Smooth muscle cell (in vitro differentiated cells): ENCODE measurements at regions not wholly inside any gene's neighbourhood (a gene's known extent, or its start where the extent isn't known, plus 50 kb on each side); places are given as distances from the start of the nearest gene placed in this dataset.

Source experiments
- DNase-seq: peaks from one replicate; lab custom pipeline; 2025; ENCODE audit not compliant: unreplicated experiment; lab: John Stamatoyannopoulos, UW
- H2AFZ ChIP-seq: fragments of 200-600 bp; sonication (generic); 2 replicates; pipeline ENCODE4 v1.6.0; 2016; ENCODE audit warnings: antibody characterized with exemption, low read depth, mild to moderate bottlenecking
- H3F3A ChIP-seq: fragments of 200-600 bp; sonication (generic); 2 replicates; pipeline ENCODE4 v1.6.0; 2017; ENCODE audit warnings: antibody characterized with exemption, low read depth
- H3K27ac ChIP-seq: fragments of 200-600 bp; sonication (generic); 2 replicates; pipeline ENCODE4 v1.5.1; 2016; ENCODE audit warnings: low read depth, mild to moderate bottlenecking
- H3K27me3 ChIP-seq: fragments of 200-600 bp; sonication (generic); 2 replicates; pipeline ENCODE4 v1.6.1; 2016; ENCODE audit warnings: low read depth, mild to moderate bottlenecking
- H3K36me3 ChIP-seq: fragments of 200-600 bp; sonication (generic); 2 replicates; pipeline ENCODE4 v1.5.1; 2016; ENCODE audit warnings: low read depth
- H3K4me1 ChIP-seq: fragments of 200-600 bp; sonication (generic); 2 replicates; pipeline ENCODE4 v1.5.1; 2016; ENCODE audit warnings: low read depth
- H3K4me2 ChIP-seq: fragments of 200-600 bp; sonication (generic); 2 replicates; pipeline ENCODE4 v1.6.0; 2016; ENCODE audit warnings: mild to moderate bottlenecking
- H3K4me3 ChIP-seq: fragments of 200-600 bp; sonication (generic); 2 replicates; pipeline ENCODE4 v1.5.1; 2016; ENCODE audit warnings: mild to moderate bottlenecking
- H3K79me2 ChIP-seq: fragments of 200-600 bp; sonication (generic); 2 replicates; pipeline ENCODE4 v1.6.0; 2016; ENCODE audit warnings: low read depth, mild to moderate bottlenecking
- H3K9ac ChIP-seq: fragments of 200-600 bp; sonication (generic); 2 replicates; pipeline ENCODE4 v1.6.0; 2016; ENCODE audit warnings: low read depth
- H3K9me3 ChIP-seq: fragments of 200-600 bp; sonication (generic); replicated peaks from 2 replicates; pipeline ENCODE4 v1.5.1; 2016; ENCODE audit warnings: low read depth
- H4K20me1 ChIP-seq: fragments of 200-600 bp; sonication (generic); 2 replicates; pipeline ENCODE4 v1.6.0; 2016; ENCODE audit warnings: low read depth
- WGBS: methylation state at CpG from one replicate; pipeline ENCODE4 v1.1.7; 2016; ENCODE audit warnings: low lambda C conversion rate; 5-methylcytosine and 5-hydroxymethylcytosine counted together
- TF ChIP-seq, protein P1 (sequence below): fragments of 200-600 bp; sonication (generic); IDR thresholded peaks from 2 replicates; pipeline ENCODE4 v1.5.1; 2017; ENCODE audit warnings: borderline replicate concordance, mild to moderate bottlenecking, antibody characterized with exemption; ENCODE audit not compliant: insufficient read depth, poor library complexity, severe bottlenecking

DNA sequence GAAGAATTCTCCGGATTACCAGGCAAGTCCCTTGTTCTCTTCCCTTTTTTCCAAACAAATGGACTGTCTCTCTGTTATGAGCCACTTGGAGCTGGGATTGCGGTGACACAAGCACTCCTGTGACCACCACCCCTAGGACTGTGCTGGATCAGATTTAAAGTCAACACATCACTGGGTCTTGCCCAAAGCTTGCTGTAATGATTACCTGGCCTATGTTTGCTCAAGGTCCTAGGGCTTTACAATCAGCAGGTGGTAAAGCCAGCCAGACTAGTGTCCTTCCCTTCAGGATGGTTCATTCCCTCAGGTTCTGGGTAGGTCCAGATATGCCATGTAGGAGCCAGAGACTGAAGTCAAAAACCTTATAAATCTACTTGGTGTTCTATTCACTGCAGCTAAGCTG, 144.7 kb downstream of the COX18 start:
- Histone ChIP-seq H3K36me3 (no peaks in the 10 kb centered on the region), H2AFZ (no peak overlapping the region), H3K9ac (no peak overlapping the region), H3F3A (no peaks in the 10 kb centered on the region), H3K27me3 (no peaks in the 10 kb centered on the region), H3K4me2 (no peak overlapping the region), H3K4me1 (no peaks in the 10 kb centered on the region), H3K79me2 (no peaks in the 10 kb centered on the region), H3K27ac (no peak overlapping the region), H4K20me1 (no peaks in the 10 kb centered on the region), H3K4me3 (no peak overlapping the region), H3K9me3 (no peaks in the 10 kb centered on the region)
- 97% methylated on average over 2 of the region's 2 CpGs for WGBS
- DNase-seq = no peak
- TF ChIP-seq, protein P1, sequence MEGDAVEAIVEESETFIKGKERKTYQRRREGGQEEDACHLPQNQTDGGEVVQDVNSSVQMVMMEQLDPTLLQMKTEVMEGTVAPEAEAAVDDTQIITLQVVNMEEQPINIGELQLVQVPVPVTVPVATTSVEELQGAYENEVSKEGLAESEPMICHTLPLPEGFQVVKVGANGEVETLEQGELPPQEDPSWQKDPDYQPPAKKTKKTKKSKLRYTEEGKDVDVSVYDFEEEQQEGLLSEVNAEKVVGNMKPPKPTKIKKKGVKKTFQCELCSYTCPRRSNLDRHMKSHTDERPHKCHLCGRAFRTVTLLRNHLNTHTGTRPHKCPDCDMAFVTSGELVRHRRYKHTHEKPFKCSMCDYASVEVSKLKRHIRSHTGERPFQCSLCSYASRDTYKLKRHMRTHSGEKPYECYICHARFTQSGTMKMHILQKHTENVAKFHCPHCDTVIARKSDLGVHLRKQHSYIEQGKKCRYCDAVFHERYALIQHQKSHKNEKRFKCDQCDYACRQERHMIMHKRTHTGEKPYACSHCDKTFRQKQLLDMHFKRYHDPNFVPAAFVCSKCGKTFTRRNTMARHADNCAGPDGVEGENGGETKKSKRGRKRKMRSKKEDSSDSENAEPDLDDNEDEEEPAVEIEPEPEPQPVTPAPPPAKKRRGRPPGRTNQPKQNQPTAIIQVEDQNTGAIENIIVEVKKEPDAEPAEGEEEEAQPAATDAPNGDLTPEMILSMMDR = no peak

DNA sequence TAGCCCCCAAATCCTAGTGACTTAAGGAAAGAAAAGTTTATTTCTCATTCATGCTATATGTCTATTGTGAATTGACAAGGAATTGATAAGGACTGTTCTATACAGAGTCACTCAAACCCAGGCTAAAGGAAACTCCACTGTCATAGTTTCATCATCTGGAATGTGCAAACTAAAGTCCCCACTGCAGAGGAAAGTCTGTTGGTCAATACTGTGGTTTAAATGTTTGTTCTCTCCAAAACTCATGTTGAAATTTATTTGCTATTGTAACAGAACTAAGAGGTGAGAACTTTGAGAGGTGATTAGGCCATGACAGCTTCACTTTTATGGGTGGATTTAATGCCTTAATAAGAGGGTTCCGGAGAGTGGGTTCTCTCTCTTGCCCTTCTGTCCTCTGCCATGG, 149.6 kb downstream of the COX18 start:
- WGBS = 84% methylated on average over 1 of the region's 1 CpG
- Histone ChIP-seq H2AFZ (no peak overlapping the region), H3K9ac (no peak overlapping the region), H3K4me1 (no peaks in the 10 kb centered on the region), H3K27ac (no peak overlapping the region), H3K36me3 (no peaks in the 10 kb centered on the region), H3K4me3 (no peak overlapping the region), H3K9me3 (no peaks in the 10 kb centered on the region), H3K4me2 (no peak overlapping the region), H4K20me1 (no peaks in the 10 kb centered on the region), H3K27me3 (no peaks in the 10 kb centered on the region), H3F3A (no peaks in the 10 kb centered on the region), H3K79me2 (no peaks in the 10 kb centered on the region)
- TF ChIP-seq, protein P1 = no peak
- no peak for DNase-seq

DNA sequence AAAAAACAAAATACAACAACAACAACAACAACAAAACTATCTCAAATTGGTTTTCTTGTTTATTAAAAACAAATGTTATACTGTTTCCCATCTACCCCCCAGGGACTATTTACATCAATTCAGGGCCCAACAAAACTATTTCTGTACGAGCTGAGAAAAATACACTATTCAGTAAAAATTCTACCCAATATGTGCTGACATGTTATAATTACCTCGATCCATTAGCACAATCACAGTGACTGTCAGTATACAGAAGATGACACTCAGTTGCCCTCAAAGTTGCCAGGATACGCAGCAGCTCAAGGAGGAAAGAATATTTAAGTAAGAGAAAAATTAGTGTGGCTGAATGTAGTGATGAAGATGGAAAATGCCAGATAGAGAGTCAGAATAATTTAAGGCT, 150.1 kb downstream of the COX18 start:
- Histone ChIP-seq H2AFZ (no peak overlapping the region), H4K20me1 (no peaks in the 10 kb centered on the region), H3K4me1 (no peaks in the 10 kb centered on the region), H3K79me2 (no peaks in the 10 kb centered on the region), H3K4me3 (no peak overlapping the region), H3F3A (no peaks in the 10 kb centered on the region), H3K9me3 (no peaks in the 10 kb centered on the region), H3K9ac (no peak overlapping the region), H3K4me2 (no peak overlapping the region), H3K36me3 (no peaks in the 10 kb centered on the region), H3K27ac (no peak overlapping the region), H3K27me3 (no peaks in the 10 kb centered on the region)
- DNase-seq = no peak
- 90% methylated on average over 3 of the region's 3 CpGs for WGBS
- TF ChIP-seq, protein P1 = no peak

DNA sequence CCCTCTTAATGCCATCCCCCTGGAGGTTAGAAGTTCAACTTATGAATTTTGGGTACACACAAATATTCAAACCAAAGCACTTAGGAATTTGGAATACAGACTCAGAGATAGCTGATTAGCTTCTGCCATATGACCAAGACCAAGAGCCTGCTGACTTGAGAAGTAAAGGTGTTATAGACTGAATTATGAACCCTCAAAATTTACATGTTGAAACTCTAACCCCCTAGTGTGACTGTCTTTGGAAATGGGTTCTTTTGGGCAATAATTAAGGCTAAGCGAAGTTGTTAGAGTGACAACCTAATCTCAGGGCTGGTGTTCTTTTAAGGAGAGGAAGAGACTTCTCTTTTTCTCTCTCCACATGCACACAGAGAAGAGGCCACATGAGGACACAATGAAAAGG, 151.2 kb downstream of the COX18 start:
- Histone ChIP-seq H3K9me3 (no peaks in the 10 kb centered on the region), H3K9ac (no peak overlapping the region), H3K4me2 (no peak overlapping the region), H3K27ac (no peak overlapping the region), H4K20me1 (no peaks in the 10 kb centered on the region), H3K79me2 (no peaks in the 10 kb centered on the region), H3K4me1 (no peaks in the 10 kb centered on the region), H2AFZ (no peak overlapping the region), H3K27me3 (no peaks in the 10 kb centered on the region), H3K36me3 (no peaks in the 10 kb centered on the region), H3K4me3 (no peak overlapping the region), H3F3A (no peaks in the 10 kb centered on the region)
- WGBS = 96% methylated on average over 1 of the region's 1 CpG
- no peak for DNase-seq
- TF ChIP-seq, protein P1 = no peak
